ENCODE measurements at regions not wholly inside any gene's neighbourhood (a gene's known extent, or its start where the extent isn't known, plus 50 kb on each side); places are given as distances from the start of the nearest gene placed in this dataset.

GRCh38 chr4:126768338-126768737, 864.4 kb upstream of the INTU start:
- TF ChIP-seq CTCF (IDR thresholded peaks at IDR 0.05; ENCODE audit: extremely low read depth in 1 of 2, insufficient read depth in 1 of 2, low read depth in 1 of 2, low read length in 2 of 2) (no peak), POLR2AphosphoS5 (IDR thresholded peaks at IDR 0.05; ENCODE audit: insufficient read depth, low read depth, low read length) (no peak), POLR2A (IDR thresholded peaks at IDR 0.05; ENCODE audit: low read depth, low read length) (no peak), JUN (IDR thresholded peaks at IDR 0.05; ENCODE audit: borderline replicate concordance, insufficient read depth, insufficient read length, low read depth) (no peak), EZH2 (IDR thresholded peaks at IDR 0.05; ENCODE audit: borderline replicate concordance, low read depth, low read length, severe bottlenecking) (no peak), MAX (IDR thresholded peaks at IDR 0.05; ENCODE audit: insufficient read depth, insufficient read length) (no peak), FOS (IDR thresholded peaks at IDR 0.05; ENCODE audit: borderline replicate concordance, insufficient read depth, low read length) (no peak)
